ENCODE measurements at regions not wholly inside any gene's neighbourhood (a gene's known extent, or its start where the extent isn't known, plus 50 kb on each side); places are given as distances from the start of the nearest gene placed in this dataset.

- no peak for TF ChIP-seq ETS1 (conservative IDR thresholded peaks at IDR 0.05; ENCODE audit: control insufficient read depth, low read depth, low read length)
- TF ChIP-seq MYC (IDR thresholded peaks at IDR 0.05; ENCODE audit: low read depth, low read length) = no peak
- TF ChIP-seq MYC (CRISPR knock-in tag; IDR thresholded peaks at IDR 0.05; ENCODE audit: borderline replicate concordance, low read depth) = no peak
Measured at GRCh38 chr9:13970426-13970825, 343.5 kb downstream of the NFIB start (continued).

- Histone ChIP-seq H3K9ac (ENCODE audit: insufficient read depth in 1 of 2, low read depth in 2 of 2, low read length in 2 of 2) (no peak overlapping the region), H3K27ac (ENCODE audit: extremely low read depth, low read depth, low read length) (no peak overlapping the region), H3K36me3 (ENCODE audit: control insufficient read depth, insufficient read depth, low read length) (no peaks in the 10 kb centered on the region), H3K79me2 (ENCODE audit: control insufficient read depth, insufficient read depth, low read length) (no peaks in the 10 kb centered on the region), H3K27me3 (ENCODE audit: control insufficient read depth in 2 of 2, insufficient read depth in 2 of 2, low read length in 2 of 2) (no peaks in the 10 kb centered on the region; a peak in 1 of 5 replicates), H3K4me3 (no peak overlapping the region), H4K20me1 (replicated peaks; ENCODE audit: control insufficient read depth, insufficient read depth, low read length) (no peaks in the 10 kb centered on the region), H2AFZ (ENCODE audit: low read depth, low read length) (no peak overlapping the region), H3K4me2 (ENCODE audit: insufficient read depth, low read length) (no peak overlapping the region), H3K4me1 (replicated peaks in 1 of 2; ENCODE audit: control insufficient read depth in 2 of 2, insufficient read depth in 2 of 2, low read length in 2 of 2) (no peaks in the 10 kb centered on the region), H3K9me1 (ENCODE audit: control insufficient read depth, insufficient read depth, low read length) (no peaks in the 10 kb centered on the region), H3K9me3 (replicated peaks; ENCODE audit: control insufficient read depth, insufficient read depth, low read depth, low read length) (no peaks in the 10 kb centered on the region)
- WGBS (ENCODE audit: insufficient coverage, low coverage, missing lambda C conversion rate) = 0% methylated on average over 1 of the region's 4 CpGs
- DNase-seq (ENCODE audit: extremely low read depth in 1 of 4, low spot score in 3 of 4) (no peak), ATAC-seq (no peak), FAIRE-seq (no peak)
- ChIA-PET CTCF (ENCODE audit: low intra/inter-chr PET ratio) (no interaction called here), POLR2A (no interaction called here)
- no TSS peak for BruUV-seq (replicated peaks)
- in situ Hi-C loops (cut with MboI) (no loop called here), intact Hi-C loops (cut with micrococcal nuclease) (no loop called here)
- TF ChIP-seq NCOA4 (IDR thresholded peaks at IDR 0.05; ENCODE audit: partially characterized antibody) = no peak
- TF ChIP-seq UBTF (IDR thresholded peaks at IDR 0.05; ENCODE audit: borderline replicate concordance in 1 of 2, low read depth in 2 of 2, low read length in 2 of 2) = no peak
- no peak for TF ChIP-seq E2F8 (IDR thresholded peaks at IDR 0.05; ENCODE audit: low read depth, partially characterized antibody)
- TF ChIP-seq ZBTB1 (CRISPR knock-in tag; IDR thresholded peaks at IDR 0.05; ENCODE audit: borderline replicate concordance, low read depth) = no peak
- no peak for TF ChIP-seq ZBTB49 (CRISPR knock-in tag; IDR thresholded peaks at IDR 0.05; ENCODE audit: borderline replicate concordance)
- TF ChIP-seq FOS (IDR thresholded peaks at IDR 0.05; ENCODE audit: extremely low read depth, insufficient read length) = no peak
- TF ChIP-seq ZNF347 (CRISPR knock-in tag; IDR thresholded peaks at IDR 0.05; ENCODE audit: low read depth) = no peak
- no peak for TF ChIP-seq MXD1 (CRISPR knock-in tag; IDR thresholded peaks at IDR 0.05; ENCODE audit: borderline replicate concordance, poor library complexity, severe bottlenecking)
Measured at GRCh38 chr9:13970018-13970417, 343.9 kb downstream of the NFIB start.

Measured in K562 (cell line).